H1 (cell line): ENCODE measurements at regions not wholly inside any gene's neighbourhood (a gene's known extent, or its start where the extent isn't known, plus 50 kb on each side); places are given as distances from the start of the nearest gene placed in this dataset.

ENCODE experiments used
- CTCF ChIA-PET: fragments of 300-600 bp; sonication (Branson Sonifier 250); formaldehyde crosslinking; loops from one replicate; lab custom pipeline; 2021; ENCODE audit not compliant: partially characterized antibody; lab: Charles Lee
- POLR2A ChIA-PET: fragments of 300-600 bp; sonication (Branson Sonifier 250); formaldehyde crosslinking; loops from one replicate; lab custom pipeline; 2021; ENCODE audit warnings: inconsistent platforms; ENCODE audit not compliant: partially characterized antibody; lab: Charles Lee
- DNase-seq, 2 experiments: peaks; one replicate each; pipeline versions ENCODE4 v3.0.0 to v3.0.0-alpha.2; 2010 to 2022; ENCODE audit warnings: low spot score in 2 of 2, low read depth in 1 of 2, mixed read lengths in 1 of 2
- FAIRE-seq: peaks from 2 replicates; lab custom pipeline; 2011; peaks lifted over from hg19 to GRCh38; lab: Jason Lieb, UNC
- H2AFZ ChIP-seq: 2 replicates; pipeline ENCODE4 v1.8.1; 2012; ENCODE audit warnings: low read length, inconsistent platforms
- H2AK5ac ChIP-seq: 2 replicates; pipeline ENCODE4 v1.6.1; 2013; ENCODE audit warnings: low read depth, low read length
- H2BK120ac ChIP-seq: replicated peaks from 2 replicates; pipeline ENCODE3; 2013; ENCODE audit warnings: low read depth, low read length, inconsistent platforms
- H2BK12ac ChIP-seq: 2 replicates; pipeline ENCODE4 v1.6.1; 2013; ENCODE audit warnings: low read depth, low read length
- H2BK15ac ChIP-seq: 2 replicates; pipeline ENCODE4 v1.6.1; 2013; ENCODE audit warnings: low read length
- H2BK20ac ChIP-seq: 2 replicates; pipeline ENCODE4 v1.6.1; 2013; ENCODE audit warnings: low read length
- H2BK5ac ChIP-seq: 2 replicates; pipeline ENCODE4 v1.6.1; 2013; ENCODE audit warnings: low read depth, low read length
- H3K14ac ChIP-seq: 2 replicates; pipeline ENCODE4 v1.6.1; 2013; ENCODE audit warnings: inconsistent platforms; ENCODE audit not compliant: insufficient read length
- H3K18ac ChIP-seq: 2 replicates; pipeline ENCODE4 v1.6.1; 2013; ENCODE audit warnings: low read length; ENCODE audit errors: extremely low read depth
- H3K23ac ChIP-seq: 2 replicates; pipeline ENCODE4 v1.6.1; 2013; ENCODE audit warnings: inconsistent platforms; ENCODE audit not compliant: insufficient read length
- H3K23me2 ChIP-seq: 2 replicates; pipeline ENCODE4 v1.6.1; 2013; ENCODE audit warnings: low read depth, low read length
- H3K27ac ChIP-seq: 2 replicates; pipeline ENCODE4 v1.6.1; 2011; ENCODE audit warnings: low read depth, low read length, inconsistent platforms
- H3K27me3 ChIP-seq, 4 experiments: replicated peaks in 1 of 4; 1 replicate in 1 of 4; 2 replicates in 3 of 4; pipeline versions ENCODE4 v1.6.1 to v1.8.1; 2011 to 2013; ENCODE audit warnings: low read length in 3 of 4, mild to moderate bottlenecking in 3 of 4, inconsistent platforms in 2 of 4, mixed read lengths in 2 of 4, moderate library complexity in 1 of 4; ENCODE audit not compliant: control insufficient read depth in 3 of 4, insufficient read depth in 3 of 4; ENCODE audit errors: extremely low read depth in 1 of 4
- H3K36me3 ChIP-seq, 4 experiments: 2 replicates each; pipeline versions ENCODE4 v1.6.1 to v1.8.1; 2011 to 2013; ENCODE audit warnings: mild to moderate bottlenecking in 4 of 4, low read length in 3 of 4, moderate library complexity in 2 of 4, control low read depth in 1 of 4, inconsistent platforms in 1 of 4; ENCODE audit not compliant: insufficient read depth in 4 of 4, control insufficient read depth in 2 of 4
- H3K4ac ChIP-seq: replicated peaks from 2 replicates; pipeline ENCODE3; 2013; ENCODE audit warnings: low read length, low read depth, mixed read lengths, inconsistent platforms; ENCODE audit not compliant: insufficient read length
- H3K4me1 ChIP-seq, 4 experiments: replicated peaks in 1 of 4; 1 replicate in 1 of 4; 2 replicates in 3 of 4; pipeline versions ENCODE4 v1.6.1 to v1.8.1; 2011 to 2013; ENCODE audit warnings: low read length in 3 of 4, inconsistent platforms in 2 of 4, mixed read lengths in 1 of 4; ENCODE audit not compliant: insufficient read depth in 4 of 4, control insufficient read depth in 3 of 4
- H3K4me2 ChIP-seq, 2 experiments: 2 replicates each; pipeline versions ENCODE4 v1.6.1 to v1.8.1; 2011 to 2013; ENCODE audit warnings: low read depth in 2 of 2, low read length in 2 of 2, control low read depth in 1 of 2, inconsistent platforms in 1 of 2, mild to moderate bottlenecking in 1 of 2; ENCODE audit not compliant: insufficient read depth in 1 of 2
- H3K4me3 ChIP-seq, 4 experiments: fragments of 200-600, 300-600 bp in 1 of 4; sonication (generic), shearing (Covaris generic), sonication (Bioruptor Twin) in 1 of 4; 2 replicates each; pipeline versions ENCODE4 v1.5.1 to v1.8.1; 2011 to 2016; ENCODE audit warnings: low read length in 4 of 4, low read depth in 3 of 4, control low read depth in 2 of 4, inconsistent platforms in 2 of 4, mild to moderate bottlenecking in 2 of 4, mixed read lengths in 1 of 4, moderate library complexity in 1 of 4; ENCODE audit not compliant: insufficient read depth in 2 of 4; ENCODE audit errors: extremely low read depth in 1 of 4
- H3K56ac ChIP-seq: replicated peaks from 2 replicates; pipeline ENCODE3; 2013; ENCODE audit warnings: low read depth, mild to moderate bottlenecking, mixed read lengths, low read length, inconsistent platforms; ENCODE audit not compliant: insufficient read length
- H3K79me1 ChIP-seq: 2 replicates; pipeline ENCODE4 v1.6.1; 2013; ENCODE audit warnings: low read depth, low read length, control low read depth
- H3K79me2 ChIP-seq, 2 experiments: 2 replicates each; pipeline versions ENCODE4 v1.6.1 to v1.8.1; 2012 to 2013; ENCODE audit warnings: low read length in 2 of 2, mild to moderate bottlenecking in 2 of 2, inconsistent platforms in 1 of 2; ENCODE audit not compliant: insufficient read depth in 2 of 2, control insufficient read depth in 1 of 2
- H3K9ac ChIP-seq, 4 experiments: replicated peaks in 1 of 4; 1 replicate in 1 of 4; 2 replicates in 3 of 4; pipeline versions ENCODE4 v1.6.1 to v1.8.1; 2011 to 2013; ENCODE audit warnings: low read depth in 3 of 4, low read length in 3 of 4, control low read depth in 2 of 4, mild to moderate bottlenecking in 2 of 4, moderate library complexity in 2 of 4, inconsistent platforms in 1 of 4; ENCODE audit errors: extremely low read depth in 1 of 4
- H3K9me3 ChIP-seq, 2 experiments: 2 replicates each; pipeline versions ENCODE4 v1.6.1 to v1.8.1; 2012 to 2013; ENCODE audit warnings: mild to moderate bottlenecking in 2 of 2, moderate library complexity in 2 of 2, control low read depth in 1 of 2, inconsistent platforms in 1 of 2, low read depth in 1 of 2, low read length in 1 of 2, mixed read lengths in 1 of 2; ENCODE audit not compliant: insufficient read depth in 2 of 2
- H4K20me1 ChIP-seq, 2 experiments: replicated peaks in 1 of 2; 2 replicates each; pipeline versions ENCODE3 to v1.8.1; 2011 to 2013; ENCODE audit warnings: inconsistent platforms in 2 of 2, low read length in 2 of 2, mild to moderate bottlenecking in 1 of 2; ENCODE audit not compliant: insufficient read depth in 2 of 2, control insufficient read depth in 1 of 2
- H4K5ac ChIP-seq: 2 replicates; pipeline ENCODE4 v1.6.1; 2013; ENCODE audit warnings: low read length, low read depth, mixed read lengths, inconsistent platforms; ENCODE audit not compliant: insufficient read length
- H4K8ac ChIP-seq: 2 replicates; pipeline ENCODE4 v1.8.0; 2013; ENCODE audit warnings: mild to moderate bottlenecking, moderate library complexity, low read length, inconsistent platforms; ENCODE audit not compliant: insufficient read depth; ENCODE audit errors: extremely low read depth
- H4K91ac ChIP-seq: replicated peaks from 2 replicates; pipeline ENCODE3; 2013; ENCODE audit warnings: low read length, mixed read lengths, inconsistent platforms; ENCODE audit not compliant: insufficient read length
- ASH2L ChIP-seq: fragments of 200-600, 300-600 bp; sonication (generic); IDR thresholded peaks from one replicate; pipeline ENCODE4 v1.7.1; 2017; ENCODE audit warnings: low read length
- BCL11A ChIP-seq, 2 experiments: IDR thresholded peaks; one replicate each; pipeline ENCODE4 v1.6.1; 2011; ENCODE audit warnings: low read depth in 2 of 2, low read length in 2 of 2, mild to moderate bottlenecking in 2 of 2
- CHD1 ChIP-seq: IDR thresholded peaks from 2 replicates; pipeline ENCODE4 v1.6.1; 2012; ENCODE audit warnings: low read depth, low read length, improper control_type of control experiment
- CTBP2 ChIP-seq: IDR thresholded peaks from 2 replicates; pipeline ENCODE4 v1.7.0; 2011; ENCODE audit warnings: borderline replicate concordance, mild to moderate bottlenecking, moderate library complexity, mixed read lengths, low read length; ENCODE audit not compliant: insufficient read depth, insufficient read length
- EGR1 ChIP-seq: IDR thresholded peaks from 2 replicates; pipeline ENCODE4 v1.6.1; 2011; ENCODE audit warnings: low read depth, low read length, borderline replicate concordance
- JUND ChIP-seq: IDR thresholded peaks from 2 replicates; pipeline ENCODE4 v1.6.1; 2011; ENCODE audit warnings: mild to moderate bottlenecking, improper control_type of control experiment, low read length
- NANOG ChIP-seq: IDR thresholded peaks from 2 replicates; pipeline ENCODE4 v1.6.1; 2011; ENCODE audit warnings: low read length, low read depth, mild to moderate bottlenecking, inconsistent platforms; ENCODE audit not compliant: insufficient read depth, poor library complexity, severe bottlenecking
- PHF8 ChIP-seq: fragments of 200-600 bp; sonication (generic); conservative IDR thresholded peaks from 2 replicates; pipeline ENCODE4 v1.7.1; 2012; ENCODE audit warnings: low read depth, mild to moderate bottlenecking, inconsistent platforms, low read length, moderate library complexity
- POLR2AphosphoS5 ChIP-seq: IDR thresholded peaks from 2 replicates; pipeline ENCODE4 v1.6.1; 2011; ENCODE audit warnings: low read depth, low read length
- RNF2 ChIP-seq: fragments of 200-900, 300-1000 bp; sonication (generic); IDR thresholded peaks from 2 replicates; pipeline ENCODE4 v1.7.1; 2016; ENCODE audit warnings: borderline replicate concordance, low read depth, mild to moderate bottlenecking, antibody characterized with exemption, low read length; ENCODE audit not compliant: poor library complexity, severe bottlenecking; ENCODE audit errors: missing control alignments
- SIN3A ChIP-seq, 2 experiments: IDR thresholded peaks in 1 of 2; conservative IDR thresholded peaks in 1 of 2; 2 replicates each; pipeline ENCODE4 v1.6.1; 2011 to 2012; ENCODE audit warnings: low read length in 2 of 2, improper control_type of control experiment in 1 of 2, low read depth in 1 of 2, mild to moderate bottlenecking in 1 of 2
- SP2 ChIP-seq: IDR thresholded peaks from 2 replicates; pipeline ENCODE4 v1.6.1; 2012; ENCODE audit warnings: mild to moderate bottlenecking, low read length, inconsistent platforms
- SUZ12 ChIP-seq: fragments of 200-600 bp; sonication (generic); IDR thresholded peaks from 2 replicates; pipeline ENCODE4 v1.6.1; 2012; ENCODE audit warnings: mild to moderate bottlenecking, inconsistent platforms, low read length, moderate library complexity, mixed read lengths
- TAF7 ChIP-seq: optimal IDR thresholded peaks from 2 replicates; pipeline ENCODE3; 2011; ENCODE audit warnings: low read depth, mild to moderate bottlenecking, inconsistent platforms, low read length, moderate library complexity, borderline replicate concordance
- ZNF274 ChIP-seq: IDR thresholded peaks from 2 replicates; pipeline ENCODE4 v1.7.0; 2012; ENCODE audit warnings: low read length, borderline replicate concordance; ENCODE audit errors: extremely low read depth
- WGBS, 2 experiments: shearing (Covaris generic) in 1 of 2; methylation state at CpG; one replicate each; pipeline versions ENCODE4 v1.1.6 to v1.1.7; 2013 to 2015; ENCODE audit warnings: low lambda C conversion rate in 2 of 2, mixed read lengths in 2 of 2, inconsistent platforms in 1 of 2, low coverage in 1 of 2, missing lambda C conversion rate in 1 of 2; ENCODE audit not compliant: insufficient replicate concordance in 2 of 2, insufficient coverage in 1 of 2, insufficient read length in 1 of 2; ENCODE audit errors: extremely low coverage in 1 of 2, missing lambda C conversion rate in 1 of 2; 5-methylcytosine and 5-hydroxymethylcytosine counted together

- Histone ChIP-seq H3K18ac (no peak overlapping the region), H3K4me3 (no peak overlapping the region), H2BK15ac (no peak overlapping the region), H2BK120ac (no peak overlapping the region), H4K5ac (no peak overlapping the region), H3K9ac (no peak overlapping the region), H3K36me3 (no peaks in the 10 kb centered on the region), H3K9me3 (no peaks in the 10 kb centered on the region), H3K23ac (no peak overlapping the region), H2AK5ac (no peak overlapping the region), H2AFZ (no peak overlapping the region), H3K4ac (no peak overlapping the region), H2BK12ac (no peak overlapping the region), H3K4me1 (no peaks in the 10 kb centered on the region), H2BK5ac (no peak overlapping the region), H2BK20ac (no peak overlapping the region), H3K27me3 (no peaks in the 10 kb centered on the region), H4K8ac (no peak overlapping the region), H4K91ac (no peak overlapping the region), H3K4me2 (no peak overlapping the region), H3K23me2 (no peaks in the 10 kb centered on the region), H4K20me1 (no peaks in the 10 kb centered on the region), H3K79me1 (no peaks in the 10 kb centered on the region), H3K14ac (no peak overlapping the region), H3K79me2 (no peaks in the 10 kb centered on the region), H3K56ac (no peak overlapping the region), H3K27ac (no peak overlapping the region)
- POLR2A ChIA-PET: no interaction called here
- 96% methylated on average over 8 of the region's 8 CpGs; no CpG with 5 or more reads in 1 of the 2 experiments for WGBS, 2 experiments
- DNase-seq (no peak), FAIRE-seq (no peak)
- CTCF ChIA-PET: interaction anchor here (1.0 to 1.4 kb wide), 2 partner anchors 9 kb away, joined by 3 read pairs; no protein-coding TSS in a partner anchor
- TF ChIP-seq NANOG: no peak
- TF ChIP-seq JUND: no peak
- no peak for TF ChIP-seq PHF8
- no peak for TF ChIP-seq SUZ12
- no peak for TF ChIP-seq ZNF274
- TF ChIP-seq SP2: no peak
- TF ChIP-seq RNF2: no peak
- no peak for TF ChIP-seq CHD1
- no peak for TF ChIP-seq SIN3A (conservative IDR thresholded peaks at IDR 0.05 in 1 of 2, IDR thresholded peaks at IDR 0.05 in 1 of 2; ENCODE audit: low read depth in 1 of 2, low read length in 2 of 2)
- TF ChIP-seq TAF7: no peak
- TF ChIP-seq EGR1: no peak
- TF ChIP-seq POLR2AphosphoS5: no peak
- no peak for TF ChIP-seq BCL11A (IDR thresholded peaks at IDR 0.05; ENCODE audit: low read depth in 2 of 2, low read length in 2 of 2)
- TF ChIP-seq ASH2L: no peak
- no peak for TF ChIP-seq CTBP2
These were observed 210.5 kb upstream of the NREP start for GRCh38 chr5:111967463-111967862.
